ENCODE measurements at regions not wholly inside any gene's neighbourhood (a gene's known extent, or its start where the extent isn't known, plus 50 kb on each side); places are given as distances from the start of the nearest gene placed in this dataset.

- TF ChIP-seq POLR2A (IDR thresholded peaks at IDR 0.05), result no peak
- no peak for TF ChIP-seq CTCF (IDR thresholded peaks at IDR 0.05)
Observed at GRCh38 chr2:121130301-121130850, 154.6 kb downstream of the TFCP2L1 start.
